Tibial nerve (tissue), 4 donors: ENCODE measurements at regions not wholly inside any gene's neighbourhood (a gene's known extent, or its start where the extent isn't known, plus 50 kb on each side); places are given as distances from the start of the nearest gene placed in this dataset.

Source experiments
- EP300 ChIP-seq, 2 donors: sonication (generic); formaldehyde crosslinking; IDR thresholded peaks; one replicate each; pipeline ENCODE4 v1.6.1; 2017; ENCODE audit warnings: antibody characterized with exemption in 2 of 2, mild to moderate bottlenecking in 1 of 2
- POLR2A ChIP-seq, 2 donors: fragments of 450-650 bp; IDR thresholded peaks; one replicate each; pipeline ENCODE4 v1.6.1; 2017; ENCODE audit warnings: antibody characterized with exemption in 2 of 2, mild to moderate bottlenecking in 2 of 2, moderate library complexity in 2 of 2
- TF ChIP-seq, protein P1 (sequence below), 5 experiments: fragments of 200-600 bp in 3 of 5; fragments of 450-650 bp in 2 of 5; sonication (generic) in 3 of 5; IDR thresholded peaks; one replicate each; pipeline ENCODE4 v1.5.1; 2016 to 2019; ENCODE audit warnings: antibody characterized with exemption in 5 of 5, mild to moderate bottlenecking in 3 of 5, moderate library complexity in 2 of 5

DNA sequence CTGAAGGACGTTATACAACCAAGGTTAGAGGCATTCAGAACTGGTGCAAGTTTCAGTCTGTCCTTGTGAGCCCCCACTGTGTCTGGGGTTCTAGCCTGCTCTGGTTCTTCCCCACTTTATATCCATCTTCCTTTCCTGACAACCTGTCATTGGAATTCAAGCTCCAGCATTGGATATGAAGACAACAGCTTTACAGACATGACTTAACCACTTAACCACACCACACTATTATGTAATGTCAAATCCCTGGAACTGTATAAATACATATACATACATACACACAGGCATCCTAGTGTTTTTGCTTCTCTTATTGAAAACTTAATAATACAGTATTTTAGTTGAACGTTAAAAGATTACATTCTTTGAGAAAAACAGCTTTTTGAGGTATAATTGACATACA lies 217.9 kb upstream of the SGK1 start:
- TF ChIP-seq, protein P1, sequence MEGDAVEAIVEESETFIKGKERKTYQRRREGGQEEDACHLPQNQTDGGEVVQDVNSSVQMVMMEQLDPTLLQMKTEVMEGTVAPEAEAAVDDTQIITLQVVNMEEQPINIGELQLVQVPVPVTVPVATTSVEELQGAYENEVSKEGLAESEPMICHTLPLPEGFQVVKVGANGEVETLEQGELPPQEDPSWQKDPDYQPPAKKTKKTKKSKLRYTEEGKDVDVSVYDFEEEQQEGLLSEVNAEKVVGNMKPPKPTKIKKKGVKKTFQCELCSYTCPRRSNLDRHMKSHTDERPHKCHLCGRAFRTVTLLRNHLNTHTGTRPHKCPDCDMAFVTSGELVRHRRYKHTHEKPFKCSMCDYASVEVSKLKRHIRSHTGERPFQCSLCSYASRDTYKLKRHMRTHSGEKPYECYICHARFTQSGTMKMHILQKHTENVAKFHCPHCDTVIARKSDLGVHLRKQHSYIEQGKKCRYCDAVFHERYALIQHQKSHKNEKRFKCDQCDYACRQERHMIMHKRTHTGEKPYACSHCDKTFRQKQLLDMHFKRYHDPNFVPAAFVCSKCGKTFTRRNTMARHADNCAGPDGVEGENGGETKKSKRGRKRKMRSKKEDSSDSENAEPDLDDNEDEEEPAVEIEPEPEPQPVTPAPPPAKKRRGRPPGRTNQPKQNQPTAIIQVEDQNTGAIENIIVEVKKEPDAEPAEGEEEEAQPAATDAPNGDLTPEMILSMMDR (IDR thresholded peaks at IDR 0.05) = no peak
- no peak for TF ChIP-seq POLR2A (IDR thresholded peaks at IDR 0.05)
- TF ChIP-seq EP300 (IDR thresholded peaks at IDR 0.05) = no peak
